ENCODE measurements at regions not wholly inside any gene's neighbourhood (a gene's known extent, or its start where the extent isn't known, plus 50 kb on each side); places are given as distances from the start of the nearest gene placed in this dataset.
"Not testable (repeated sequence)": the region's sequence is repeated elsewhere in the genome, so short reads cannot be mapped to it uniquely, and the experiment has no call there.

DNA sequence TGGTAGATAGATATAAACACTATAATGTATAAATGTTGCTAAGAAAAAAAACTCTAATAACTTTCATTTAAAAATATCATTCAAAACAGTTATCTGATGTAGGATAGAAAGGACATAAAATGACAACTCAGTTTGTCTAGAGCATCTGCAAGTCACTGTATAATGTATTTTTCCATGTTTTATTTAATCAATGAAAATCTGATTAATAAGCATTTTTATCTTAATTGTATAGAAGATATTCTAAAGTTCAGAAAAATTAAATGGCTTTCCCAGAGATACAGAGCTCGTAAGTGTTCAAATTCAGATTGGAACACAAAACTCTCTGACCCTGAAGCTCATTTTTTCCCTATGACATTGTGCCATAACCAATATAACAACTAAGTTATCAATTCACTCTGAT is 295.9 kb upstream of the DCN start:
- no peak for DNase-seq (ENCODE audit: low spot score)
- in situ Hi-C loops (cut with MboI; ENCODE audit: low sequenced_read_pairs, unreplicated experiment), result no loop called here
- TF ChIP-seq, protein P1, sequence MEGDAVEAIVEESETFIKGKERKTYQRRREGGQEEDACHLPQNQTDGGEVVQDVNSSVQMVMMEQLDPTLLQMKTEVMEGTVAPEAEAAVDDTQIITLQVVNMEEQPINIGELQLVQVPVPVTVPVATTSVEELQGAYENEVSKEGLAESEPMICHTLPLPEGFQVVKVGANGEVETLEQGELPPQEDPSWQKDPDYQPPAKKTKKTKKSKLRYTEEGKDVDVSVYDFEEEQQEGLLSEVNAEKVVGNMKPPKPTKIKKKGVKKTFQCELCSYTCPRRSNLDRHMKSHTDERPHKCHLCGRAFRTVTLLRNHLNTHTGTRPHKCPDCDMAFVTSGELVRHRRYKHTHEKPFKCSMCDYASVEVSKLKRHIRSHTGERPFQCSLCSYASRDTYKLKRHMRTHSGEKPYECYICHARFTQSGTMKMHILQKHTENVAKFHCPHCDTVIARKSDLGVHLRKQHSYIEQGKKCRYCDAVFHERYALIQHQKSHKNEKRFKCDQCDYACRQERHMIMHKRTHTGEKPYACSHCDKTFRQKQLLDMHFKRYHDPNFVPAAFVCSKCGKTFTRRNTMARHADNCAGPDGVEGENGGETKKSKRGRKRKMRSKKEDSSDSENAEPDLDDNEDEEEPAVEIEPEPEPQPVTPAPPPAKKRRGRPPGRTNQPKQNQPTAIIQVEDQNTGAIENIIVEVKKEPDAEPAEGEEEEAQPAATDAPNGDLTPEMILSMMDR (IDR thresholded peaks at IDR 0.05; ENCODE audit: borderline replicate concordance, control extremely low read depth, extremely low read depth, insufficient read depth, missing control alignments), result no peak

- in situ Hi-C loops (cut with MboI; ENCODE audit: low sequenced_read_pairs, unreplicated experiment), result no loop called here
Observed at GRCh38 chr12:91467686-91468085, 285.1 kb upstream of the DCN start.

GRCh38 chr12:91461061-91461460 is 278.4 kb upstream of the DCN start:
- in situ Hi-C loops (cut with MboI; ENCODE audit: low sequenced_read_pairs, unreplicated experiment), result no loop called here
- TF ChIP-seq, protein P1 (IDR thresholded peaks at IDR 0.05; ENCODE audit: borderline replicate concordance, control extremely low read depth, extremely low read depth, insufficient read depth, missing control alignments), result no peak

More at GRCh38 chr12:91467686-91468085, 285.1 kb upstream of the DCN start:
- DNase-seq (ENCODE audit: low spot score), result no peak
- TF ChIP-seq, protein P1 (IDR thresholded peaks at IDR 0.05; ENCODE audit: borderline replicate concordance, control extremely low read depth, extremely low read depth, insufficient read depth, missing control alignments), result no peak

DNA sequence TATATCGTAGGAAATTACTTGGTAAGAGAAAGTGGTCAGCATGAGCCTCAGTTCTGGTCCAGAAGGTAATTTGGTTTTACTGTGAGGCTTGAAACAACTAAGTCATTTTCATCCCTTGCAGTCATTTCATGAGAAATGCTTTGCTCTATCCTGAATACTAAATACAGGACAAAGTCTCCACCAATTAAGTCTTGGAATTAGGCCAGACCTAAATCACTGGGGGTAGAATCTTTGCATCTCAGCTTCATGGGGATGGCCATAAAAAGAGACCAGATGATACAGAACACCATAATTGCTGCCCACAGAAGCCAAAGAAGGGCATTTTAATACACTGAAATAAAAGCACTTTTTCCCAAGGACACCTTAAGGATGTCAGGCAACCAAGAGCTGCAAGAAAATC is 277.9 kb upstream of the DCN start:
- DNase-seq (ENCODE audit: low spot score), result no peak
- TF ChIP-seq, protein P1 (IDR thresholded peaks at IDR 0.05; ENCODE audit: borderline replicate concordance, control extremely low read depth, extremely low read depth, insufficient read depth, missing control alignments), result no peak
- in situ Hi-C loops (cut with MboI; ENCODE audit: low sequenced_read_pairs, unreplicated experiment), result no loop called here

More at GRCh38 chr12:91461061-91461460, 278.4 kb upstream of the DCN start:
- DNase-seq (ENCODE audit: low spot score), result no peak

- no peak for DNase-seq (ENCODE audit: low spot score)
- in situ Hi-C loops (cut with MboI; ENCODE audit: low sequenced_read_pairs, unreplicated experiment), result no loop called here
- TF ChIP-seq, protein P1 (IDR thresholded peaks at IDR 0.05; ENCODE audit: borderline replicate concordance, control extremely low read depth, extremely low read depth, insufficient read depth, missing control alignments), result no peak
Observed at GRCh38 chr12:91455321-91455720, 272.7 kb upstream of the DCN start.

GRCh38 chr12:91454179-91454578 is 271.6 kb upstream of the DCN start:
- DNase-seq (ENCODE audit: low spot score), result no peak
- in situ Hi-C loops (cut with MboI; ENCODE audit: low sequenced_read_pairs, unreplicated experiment), result no loop called here
- TF ChIP-seq, protein P1 (IDR thresholded peaks at IDR 0.05; ENCODE audit: borderline replicate concordance, control extremely low read depth, extremely low read depth, insufficient read depth, missing control alignments), result no peak

DNA sequence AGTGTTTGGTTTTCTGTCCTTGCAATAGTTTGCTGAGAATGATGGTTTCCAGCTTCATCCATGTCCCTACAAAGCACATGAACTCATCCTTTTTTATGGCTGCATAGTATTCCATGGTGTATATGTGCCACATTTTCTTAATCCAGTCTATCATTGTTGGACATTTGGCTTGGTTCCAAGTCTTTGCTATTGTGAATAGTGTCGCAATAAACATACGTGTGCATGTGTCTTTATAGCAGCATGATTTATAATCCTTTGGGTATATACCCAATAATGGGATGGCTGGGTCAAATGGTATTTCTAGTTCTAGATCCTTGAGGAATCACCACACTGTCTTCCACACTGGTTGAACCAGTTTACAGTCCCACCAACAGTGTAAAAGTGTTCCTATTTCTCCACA is 269.8 kb upstream of the DCN start:
- in situ Hi-C loops (cut with MboI; ENCODE audit: low sequenced_read_pairs, unreplicated experiment); DNase-seq (ENCODE audit: low spot score): not testable (repeated sequence)

Measured in GM13976 (cell line).